Heart left ventricle (tissue), 16 donors: ENCODE measurements at regions not wholly inside any gene's neighbourhood (a gene's known extent, or its start where the extent isn't known, plus 50 kb on each side); places are given as distances from the start of the nearest gene placed in this dataset.

Source experiments
- ATAC-seq, 4 donors: fragments of 200-7000 bp; cut with Tn5 transposase; one replicate each; pipeline ENCODE4 v1.9.1; 2020 to 2022; ENCODE audit warnings: moderate library complexity in 4 of 4, mild to moderate bottlenecking in 3 of 4, moderate number of reproducible peaks in 1 of 4
- DNase-seq, 5 donors: peaks; one replicate each; pipeline ENCODE4 v3.0.0-alpha.2; 2020
- H3K27ac ChIP-seq, 12 donors: fragments of 200-600 bp; sonication (generic) in 4 of 12; one replicate each; pipeline versions ENCODE4 v1.5.0 to v1.8.0; 2016 to 2022; ENCODE audit warnings: mild to moderate bottlenecking in 2 of 12
- H3K27me3 ChIP-seq, 9 donors: fragments of 200-600 bp; sonication (generic) in 2 of 9; one replicate each; pipeline versions ENCODE4 v1.5.1 to v1.8.0; 2016 to 2022; ENCODE audit warnings: mild to moderate bottlenecking in 3 of 9
- H3K36me3 ChIP-seq, 9 donors: fragments of 200-600 bp; sonication (generic) in 2 of 9; one replicate each; pipeline versions ENCODE4 v1.5.0 to v1.8.0; 2018 to 2022; ENCODE audit warnings: mild to moderate bottlenecking in 2 of 9
- H3K4me1 ChIP-seq, 12 donors: fragments of 200-600 bp; sonication (generic) in 4 of 12; one replicate each; pipeline versions ENCODE4 v1.5.0 to v1.8.0; 2016 to 2022; ENCODE audit warnings: mild to moderate bottlenecking in 3 of 12
- H3K4me3 ChIP-seq, 12 donors: fragments of 200-600 bp; sonication (generic) in 4 of 12; one replicate each; pipeline versions ENCODE4 v1.5.0 to v1.8.0; 2017 to 2022; ENCODE audit warnings: mild to moderate bottlenecking in 9 of 12, moderate library complexity in 4 of 12
- H3K9me3 ChIP-seq, 12 donors: fragments of 200-600 bp; sonication (generic) in 4 of 12; one replicate each; pipeline versions ENCODE4 v1.5.0 to v1.8.0; 2016 to 2022; ENCODE audit warnings: mild to moderate bottlenecking in 1 of 12
- CTCF ChIP-seq, 12 donors: fragments of 200-600 bp; sonication (generic) in 4 of 12; IDR thresholded peaks; one replicate each; pipeline versions ENCODE4 v1.5.0 to v1.8.0; 2018 to 2022; ENCODE audit warnings: antibody characterized with exemption in 12 of 12, mild to moderate bottlenecking in 5 of 12
- POLR2A ChIP-seq, 2 donors: fragments of 450-650 bp; IDR thresholded peaks; one replicate each; pipeline ENCODE4 v1.6.1; 2017; ENCODE audit warnings: antibody characterized with exemption in 2 of 2, mild to moderate bottlenecking in 2 of 2, moderate library complexity in 2 of 2
- WGBS, 4 donors: extraction: QIAGEN DNeasy Blood & Tissue Kit in 2 of 4; methylation state at CpG; one replicate each; pipeline versions ENCODE4 v1.1.5 to v1.1.7; 2013 to 2018; 5-methylcytosine and 5-hydroxymethylcytosine counted together
- intact Hi-C, 10 donors: fragments of 100-400 bp; cut with DNase I; formaldehyde crosslinking; loops; one replicate each; pipeline versions ENCODE4 v1.11.1 to v1.14.2; 2022
- donor health status: ischemic (EF 13 %, LVEDD 7.1; RV severe dilation, severe dysfunction).
- donor health status: healthy with polysubstance abuse.
- donor health status: DM: no; HTN: yes; CAD: no.
- donor health status: DM: no; HTN: no; CAD: no.
- donor health status: ischemic (EF 25% LVEDD 6.9; RV normal size, moderate dysfunction).
- donor health status: ischemic (EF 25% LVEDD 5.7; RV mildly dilated, moderate dysfunction).
- donor health status: healthy.
- donor health status: DM: yes; HTN: yes; CAD: no.
- donor health status: ischemic (EF 35%, LVEDD 5.7; RV mildly dilated, moderate dysfunction).
- donor health status: nonischemic (EF 11% LVEDD 7.7; RV severe dilation, severe dysfunction).
- donor health status: DM: yes; HTN: yes; CAD: no.
- donor health status: PGD.
- donor health status: ischemic (EF 29% LVEDD 5.4; RV normal size, mild dysfunction).
- donor health status: nonischemic (EF 23%, LVEDD 6.1; RV moderate dilation, normal function).

GRCh38 chr10:78220781-78221180 lies 187.1 kb downstream of the RPS24 start:
- no peak overlapping the region for H3K27ac ChIP-seq
- intact Hi-C loops = no loop called here
- no peaks in the 10 kb centered on the region for H3K27me3 ChIP-seq
- H3K9me3 ChIP-seq = no peaks in the 10 kb centered on the region
- ATAC-seq (no peak), DNase-seq (no peak)
- peaks cover 0 to 17% (median 8%) of the 10 kb centered on the region in 12 donors for H3K4me1 ChIP-seq
- TF ChIP-seq POLR2A (IDR thresholded peaks at IDR 0.05) = no peak
- TF ChIP-seq CTCF (IDR thresholded peaks at IDR 0.05) = no peak
- WGBS, 4 donors = 91 to 100% (median 96%) methylated on average over 2 of the region's 2 CpGs
- H3K4me3 ChIP-seq = no peak overlapping the region
- H3K36me3 ChIP-seq = no peaks in the 10 kb centered on the region

- 84 to 91% (median 85%) methylated on average over 10 to 11 of the region's 11 CpGs for whole genome bisulfite sequencing, 4 donors
- intact Hi-C loops = no loop called here
Observed at GRCh38 chr10:78222096-78222790, 188.6 kb downstream of the RPS24 start.

GRCh38 chr10:78223088-78223487 lies 189.4 kb downstream of the RPS24 start:
- DNase-seq (no peak), ATAC-seq (no peak)
- H3K4me1 ChIP-seq = no peaks in the 10 kb centered on the region
- H3K4me3 ChIP-seq = no peak overlapping the region
- H3K9me3 ChIP-seq = no peaks in the 10 kb centered on the region
- no peaks in the 10 kb centered on the region for H3K27me3 ChIP-seq
- intact Hi-C loops = no loop called here
- no peak overlapping the region for H3K27ac ChIP-seq
- no peaks in the 10 kb centered on the region for H3K36me3 ChIP-seq
- no peak for TF ChIP-seq CTCF (IDR thresholded peaks at IDR 0.05)
- no peak for TF ChIP-seq POLR2A (IDR thresholded peaks at IDR 0.05)
- WGBS, 4 donors = 58 to 82% (median 72%) methylated on average over 6 to 7 of the region's 7 CpGs

More at GRCh38 chr10:78222096-78222790, 188.6 kb downstream of the RPS24 start:
- no peak for DNase-seq
- TF ChIP-seq CTCF (IDR thresholded peaks at IDR 0.05) (no peak), POLR2A (IDR thresholded peaks at IDR 0.05) (no peak)
- no peaks in the 10 kb centered on the region for H3K27me3 ChIP-seq
- peaks cover 0 to 4% (median 0%) of the 10 kb centered on the region in 12 donors for H3K4me1 ChIP-seq
- no peaks in the 10 kb centered on the region for H3K9me3 ChIP-seq
- no peak for ATAC-seq
- no peaks in the 10 kb centered on the region for H3K36me3 ChIP-seq
- H3K4me3 ChIP-seq = no peak overlapping the region
- H3K27ac ChIP-seq = no peak overlapping the region

- no peak overlapping the region for H3K4me3 ChIP-seq
- H3K36me3 ChIP-seq = no peaks in the 10 kb centered on the region
- no peaks in the 10 kb centered on the region for H3K27me3 ChIP-seq
- 87 to 92% (median 89%) methylated on average over 6 of the region's 6 CpGs for WGBS, 4 donors
- no peak overlapping the region for H3K27ac ChIP-seq
- no peaks in the 10 kb centered on the region for H3K9me3 ChIP-seq
- ATAC-seq (no peak), DNase-seq (no peak)
- no peaks in the 10 kb centered on the region for H3K4me1 ChIP-seq
- TF ChIP-seq POLR2A (IDR thresholded peaks at IDR 0.05) (no peak), CTCF (IDR thresholded peaks at IDR 0.05) (no peak)
- intact Hi-C loops = no loop called here
Observed at GRCh38 chr10:78224602-78225001, 190.9 kb downstream of the RPS24 start.
